Activated naive CD4-positive, alpha-beta T cell treated with anti-CD3 and anti-CD28 coated beads, Interleukin-2, amount 50 U/mL, for 72 hours (primary cell): ENCODE measurements at regions not wholly inside any gene's neighbourhood (a gene's known extent, or its start where the extent isn't known, plus 50 kb on each side); places are given as distances from the start of the nearest gene placed in this dataset.
A peak's percentile ranks its signal among the peaks of the same experiment; 100 is the strongest.

Source experiments
- ATAC-seq, 2 donors: fragments of 150-1000 bp; cut with Tn5 transposase; 2 replicates each; pipeline ENCODE4 v1.10.0; 2021; ENCODE audit warnings: mild to moderate bottlenecking in 2 of 2, moderate library complexity in 2 of 2
- DNase-seq, 2 donors: peaks; one replicate each; pipeline ENCODE4 v3.0.0; 2021 to 2022; ENCODE audit warnings: low spot score in 2 of 2
- H3K27ac Mint-ChIP-seq, 2 donors: one replicate each; pipeline ENCODE4 v1.8.0; 2022; ENCODE audit warnings: mild to moderate bottlenecking in 2 of 2, mixed read lengths in 2 of 2
- H3K36me3 Mint-ChIP-seq, 2 donors: one replicate each; pipeline ENCODE4 v1.8.0; 2022; ENCODE audit warnings: mixed read lengths in 2 of 2
- H3K9me3 Mint-ChIP-seq, 2 donors: one replicate each; pipeline ENCODE4 v1.8.0; 2022; ENCODE audit warnings: mixed read lengths in 2 of 2

DNA sequence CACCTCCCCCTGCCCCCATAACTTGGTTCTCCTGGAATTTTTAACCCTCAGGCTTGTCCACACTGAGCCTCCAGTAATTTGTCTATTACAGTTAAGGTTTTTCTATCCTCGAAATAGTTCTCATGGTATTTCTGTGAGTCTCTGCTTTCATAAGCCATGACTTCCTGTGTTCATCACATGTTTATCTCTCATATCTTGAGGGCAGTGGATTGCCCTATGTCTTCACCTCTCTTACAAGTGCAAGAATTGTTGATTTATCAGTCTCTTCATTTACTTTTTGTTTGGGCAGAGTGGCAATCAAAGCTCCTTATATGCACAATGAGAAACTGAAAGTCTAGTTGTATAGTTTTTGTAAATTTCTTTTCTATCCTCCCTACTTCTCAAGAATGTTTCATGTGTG, 328.4 kb downstream of the PLA2G4A start:
- DNase-seq (no peak), ATAC-seq (no peak)
- peaks cover 13 to 14% of the 10 kb centered on the region in 2 donors for H3K36me3 Mint-ChIP-seq
- peaks cover 13 to 20% of the 10 kb centered on the region in 2 donors for H3K9me3 Mint-ChIP-seq
- no peak overlapping the region for H3K27ac Mint-ChIP-seq

GRCh38 chr1:187157552-187157951, 328.8 kb downstream of the PLA2G4A start:
- no peak overlapping the region for H3K27ac Mint-ChIP-seq
- peaks cover 11 to 13% of the 10 kb centered on the region in 2 donors for H3K36me3 Mint-ChIP-seq
- no peak for ATAC-seq
- no peak for DNase-seq
- H3K9me3 Mint-ChIP-seq, result peaks cover 12 to 16% of the 10 kb centered on the region in 2 donors

DNA sequence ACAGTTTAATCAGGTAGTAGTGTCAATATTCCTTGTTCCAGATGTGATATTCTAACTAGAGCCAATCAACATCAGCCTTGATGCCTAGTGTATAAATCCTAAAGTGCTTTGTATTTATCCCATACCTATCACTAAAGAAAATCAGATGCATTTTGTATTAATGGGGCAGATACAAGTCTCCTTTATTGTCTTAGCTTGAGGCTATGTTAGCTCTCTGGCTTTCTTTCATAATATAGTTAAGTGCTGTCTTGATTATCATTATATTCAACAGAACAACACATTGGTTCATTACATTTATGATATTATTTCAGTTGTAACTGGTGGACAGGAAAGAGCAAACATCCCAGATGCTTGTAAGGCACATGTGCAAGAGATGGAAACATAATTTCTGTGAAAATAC, 338.8 kb downstream of the PLA2G4A start:
- H3K27ac Mint-ChIP-seq, result no peak overlapping the region
- H3K36me3 Mint-ChIP-seq, result peaks cover 0 to 20% of the 10 kb centered on the region in 2 donors
- ATAC-seq (no peak), DNase-seq (no peak)
- peaks cover 13 to 21% of the 10 kb centered on the region in 2 donors for H3K9me3 Mint-ChIP-seq

DNA sequence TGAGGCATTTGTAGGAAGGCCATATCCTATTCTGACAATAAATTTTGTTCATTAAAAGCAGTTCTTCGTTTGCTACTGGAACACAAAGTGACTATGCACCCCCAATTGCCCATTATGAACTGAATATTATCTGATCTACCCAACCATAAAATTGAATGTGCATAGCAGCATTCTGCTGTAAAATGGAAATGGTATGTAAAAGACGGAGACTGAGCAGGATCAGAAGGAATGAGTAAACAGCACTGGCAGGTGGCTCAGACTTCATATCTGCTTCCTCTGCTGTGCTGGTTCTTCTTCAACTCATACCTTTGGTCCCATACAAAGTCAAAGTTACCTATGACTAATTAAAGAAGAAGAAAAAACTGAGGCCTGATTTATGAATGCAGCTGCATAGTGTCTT, 339.5 kb downstream of the PLA2G4A start:
- ATAC-seq (no peak), DNase-seq (no peak)
- Mint-ChIP-seq H3K27ac (no peak overlapping the region), H3K9me3 (peaks cover 10 to 22% of the 10 kb centered on the region in 2 donors), H3K36me3 (peaks cover 4 to 20% of the 10 kb centered on the region in 2 donors)

GRCh38 chr1:187185389-187185788, 356.6 kb downstream of the PLA2G4A start:
- ATAC-seq, result no peak
- no peak for DNase-seq
- H3K36me3 Mint-ChIP-seq, result peaks cover 5 to 12% of the 10 kb centered on the region in 2 donors
- peak overlapping the region in 1 of 2 donors; percentile 39 for H3K27ac Mint-ChIP-seq
- peaks cover 18 to 25% of the 10 kb centered on the region in 2 donors for H3K9me3 Mint-ChIP-seq

DNA sequence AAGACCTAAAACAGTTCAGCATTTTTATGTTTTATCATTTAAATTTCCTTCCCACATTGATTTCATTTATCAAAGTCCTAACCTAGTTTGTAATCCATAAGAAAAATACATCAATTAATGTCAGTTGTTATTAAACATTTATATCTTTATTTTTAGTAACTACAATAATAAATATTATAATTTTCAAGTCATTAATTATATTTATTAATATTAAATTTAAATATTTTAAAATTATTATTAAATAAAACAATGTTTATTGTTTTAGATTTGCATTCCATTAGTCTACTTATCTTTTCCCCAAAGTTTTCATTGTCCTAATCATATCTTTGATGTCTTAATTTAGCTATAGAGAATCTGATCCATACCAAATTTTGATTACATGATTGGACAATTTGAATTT, 368.9 kb downstream of the PLA2G4A start:
- no peak overlapping the region for H3K27ac Mint-ChIP-seq
- ATAC-seq (no peak), DNase-seq (no peak)
- peaks cover 5 to 9% of the 10 kb centered on the region in 2 donors for H3K9me3 Mint-ChIP-seq
- peaks cover 5% of the 10 kb centered on the region in 2 donors for H3K36me3 Mint-ChIP-seq

DNA sequence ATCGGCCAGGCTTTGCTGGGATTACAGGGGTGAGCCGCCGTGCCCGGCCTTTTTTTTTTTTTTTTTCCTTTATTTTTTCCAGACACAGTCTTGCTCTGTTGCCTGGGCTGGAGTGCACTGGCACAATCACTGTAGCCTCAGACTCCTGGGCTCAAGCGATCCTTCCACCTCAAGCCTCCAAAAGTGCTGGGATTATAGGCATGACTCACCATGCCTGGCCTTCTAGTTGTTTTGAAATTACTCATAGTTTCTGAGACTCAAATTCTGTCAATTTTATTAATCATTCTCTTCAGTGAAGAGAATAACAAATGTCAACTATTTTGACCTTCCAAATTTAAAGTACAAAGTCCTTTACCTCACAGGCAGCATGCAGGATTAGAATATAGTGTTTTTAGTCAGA, 374.5 kb downstream of the PLA2G4A start:
- DNase-seq (no peak), ATAC-seq (peak; percentile 24 to 43)
- H3K36me3 Mint-ChIP-seq, result no peaks in the 10 kb centered on the region
- H3K9me3 Mint-ChIP-seq, result peaks cover 9% of the 10 kb centered on the region in 2 donors
- H3K27ac Mint-ChIP-seq, result no peak overlapping the region

GRCh38 chr1:187212377-187212776, 383.6 kb downstream of the PLA2G4A start:
- ATAC-seq, result no peak
- Mint-ChIP-seq H3K27ac (no peak overlapping the region), H3K9me3 (peaks cover 6 to 12% of the 10 kb centered on the region in 2 donors), H3K36me3 (peaks cover 0 to 5% of the 10 kb centered on the region in 2 donors)
- no peak for DNase-seq

- no peaks in the 10 kb centered on the region for H3K9me3 Mint-ChIP-seq
- H3K36me3 Mint-ChIP-seq, result no peaks in the 10 kb centered on the region
- DNase-seq, result no peak
- ATAC-seq, result no peak
- H3K27ac Mint-ChIP-seq, result no peak overlapping the region
Measured at GRCh38 chr1:187226396-187226795, 397.6 kb downstream of the PLA2G4A start.

GRCh38 chr1:187228790-187229189, 400.0 kb downstream of the PLA2G4A start:
- no peak for ATAC-seq
- H3K27ac Mint-ChIP-seq, result no peak overlapping the region

DNA sequence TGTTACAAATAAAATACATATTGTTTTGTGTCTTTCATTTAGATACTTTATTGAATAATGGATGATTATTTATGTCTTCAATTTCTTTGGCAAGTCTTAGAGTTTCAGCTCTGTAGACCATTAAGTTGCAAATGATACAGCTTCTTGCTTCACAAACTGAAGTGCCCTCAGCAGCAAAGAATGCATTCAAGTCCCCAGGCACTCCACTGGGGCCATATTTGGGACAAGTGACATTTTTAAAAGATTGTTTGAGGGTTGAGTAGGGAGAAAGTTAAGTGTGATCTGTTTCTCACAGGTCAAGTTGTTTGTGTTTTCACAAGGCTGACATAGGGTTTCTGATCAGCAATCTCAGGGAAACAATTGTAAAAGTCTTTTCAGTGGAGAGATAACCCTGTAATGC, 400.7 kb downstream of the PLA2G4A start:
- ATAC-seq, result no peak
- Mint-ChIP-seq H3K27ac (no peak overlapping the region), H3K36me3 (no peaks in the 10 kb centered on the region), H3K9me3 (peaks cover 0 to 4% of the 10 kb centered on the region in 2 donors)
- no peak for DNase-seq

More at GRCh38 chr1:187228790-187229189, 400.0 kb downstream of the PLA2G4A start:
- Mint-ChIP-seq H3K9me3 (peaks cover 0 to 4% of the 10 kb centered on the region in 2 donors), H3K36me3 (no peaks in the 10 kb centered on the region)
- no peak for DNase-seq

DNA sequence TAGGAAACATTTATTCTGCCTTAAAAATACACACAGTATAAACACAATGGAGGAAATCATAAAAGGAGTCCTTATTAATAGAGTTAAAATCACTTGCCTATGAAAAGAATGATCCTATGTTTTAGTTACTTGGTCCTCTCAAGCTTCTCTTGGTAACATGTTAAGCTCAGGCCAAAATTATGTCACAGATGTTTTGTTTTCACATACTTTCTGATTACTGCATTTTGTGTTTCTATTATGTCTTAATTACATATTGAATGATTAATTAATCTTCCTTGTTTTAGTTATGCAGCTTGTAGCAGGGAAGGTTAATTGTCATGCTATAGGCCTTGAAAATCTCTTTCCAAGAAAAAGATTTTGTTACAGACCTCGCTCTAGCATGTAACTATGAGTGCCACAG, 406.0 kb downstream of the PLA2G4A start:
- DNase-seq (no peak), ATAC-seq (no peak)
- Mint-ChIP-seq H3K36me3 (no peaks in the 10 kb centered on the region), H3K27ac (no peak overlapping the region), H3K9me3 (peaks cover 0 to 4% of the 10 kb centered on the region in 2 donors)

DNA sequence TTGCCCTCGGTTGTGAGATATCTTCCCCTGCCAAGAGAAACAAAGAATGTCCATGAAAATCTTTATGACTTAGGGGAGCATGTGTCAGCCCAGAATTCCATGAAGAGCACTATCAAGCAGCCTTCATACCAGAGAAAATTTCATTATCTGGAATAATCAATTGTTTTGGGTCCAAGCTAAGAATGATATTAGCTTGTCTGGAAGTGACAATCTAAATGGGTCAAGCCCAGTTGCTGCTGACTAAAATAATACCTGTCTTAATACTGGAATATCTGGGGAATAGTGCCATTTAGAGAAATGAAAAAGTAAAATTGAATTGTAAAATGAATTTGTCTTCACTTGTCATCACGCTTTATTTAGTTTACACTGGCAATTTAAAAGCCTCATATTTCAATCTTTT, 407.4 kb downstream of the PLA2G4A start:
- peaks cover 0 to 4% of the 10 kb centered on the region in 2 donors for H3K9me3 Mint-ChIP-seq
- H3K27ac Mint-ChIP-seq, result no peak overlapping the region
- DNase-seq (no peak), ATAC-seq (no peak)
- H3K36me3 Mint-ChIP-seq, result no peaks in the 10 kb centered on the region

GRCh38 chr1:187236676-187237075, 407.9 kb downstream of the PLA2G4A start:
- Mint-ChIP-seq H3K36me3 (no peaks in the 10 kb centered on the region), H3K27ac (no peak overlapping the region), H3K9me3 (peaks cover 0 to 4% of the 10 kb centered on the region in 2 donors)
- DNase-seq (no peak), ATAC-seq (no peak)

GRCh38 chr1:187237542-187237941, 408.8 kb downstream of the PLA2G4A start:
- no peak overlapping the region for H3K27ac Mint-ChIP-seq
- H3K36me3 Mint-ChIP-seq, result no peaks in the 10 kb centered on the region
- no peak for DNase-seq
- ATAC-seq, result no peak
- peaks cover 0 to 4% of the 10 kb centered on the region in 2 donors for H3K9me3 Mint-ChIP-seq

- Mint-ChIP-seq H3K9me3 (peaks cover 3 to 7% of the 10 kb centered on the region in 2 donors), H3K27ac (no peak overlapping the region)
Measured at GRCh38 chr1:187241971-187242370, 413.2 kb downstream of the PLA2G4A start.

DNA sequence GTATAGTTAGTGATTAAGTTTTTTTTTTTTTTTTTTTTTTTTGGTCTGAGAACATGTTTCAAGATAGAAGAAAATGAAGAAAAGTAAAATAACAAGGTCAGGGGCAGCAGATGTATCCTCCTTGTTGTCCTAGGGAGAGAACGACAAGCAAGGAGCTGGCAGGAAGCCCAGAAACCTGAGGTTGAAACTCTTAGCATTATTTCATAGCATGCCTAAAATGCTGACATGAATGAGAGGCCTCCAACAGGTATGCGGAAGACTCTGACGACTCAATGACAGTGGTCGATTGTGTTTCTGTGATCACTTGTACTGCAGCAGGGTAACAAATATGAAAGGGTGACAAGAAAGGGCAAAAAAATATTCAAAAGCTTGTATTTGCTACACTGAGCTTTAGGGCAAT, 415.9 kb downstream of the PLA2G4A start:
- no peak for ATAC-seq
- DNase-seq, result no peak
- peaks cover 3 to 9% of the 10 kb centered on the region in 2 donors for H3K9me3 Mint-ChIP-seq
- H3K36me3 Mint-ChIP-seq, result peaks cover 0 to 11% of the 10 kb centered on the region in 2 donors
- no peak overlapping the region for H3K27ac Mint-ChIP-seq

More at GRCh38 chr1:187241971-187242370, 413.2 kb downstream of the PLA2G4A start:
- ATAC-seq (no peak), DNase-seq (no peak)
- H3K36me3 Mint-ChIP-seq, result peaks cover 0 to 9% of the 10 kb centered on the region in 2 donors

- ATAC-seq (no peak), DNase-seq (no peak)
- H3K27ac Mint-ChIP-seq, result no peak overlapping the region
- peaks cover 3 to 9% of the 10 kb centered on the region in 2 donors for H3K9me3 Mint-ChIP-seq
- peaks cover 0 to 11% of the 10 kb centered on the region in 2 donors for H3K36me3 Mint-ChIP-seq
Measured at GRCh38 chr1:187245201-187245600, 416.5 kb downstream of the PLA2G4A start.
